ENCODE measurements at regions not wholly inside any gene's neighbourhood (a gene's known extent, or its start where the extent isn't known, plus 50 kb on each side); places are given as distances from the start of the nearest gene placed in this dataset.

- no peak for DNase-seq
These were observed 108.3 kb upstream of the SESN3 start for GRCh38 chr11:95339086-95339901.

- no peak for DNase-seq
These were observed 107.5 kb upstream of the SESN3 start for GRCh38 chr11:95338430-95338991.

- DNase-seq: no peak
These were observed 107.0 kb upstream of the SESN3 start for GRCh38 chr11:95337972-95338429.

- no peak for DNase-seq
These were observed 106.4 kb upstream of the SESN3 start for GRCh38 chr11:95337175-95337957.

- DNase-seq: no peak
These were observed 105.0 kb upstream of the SESN3 start for GRCh38 chr11:95335989-95336388.

- no peak for DNase-seq
These were observed 100.2 kb upstream of the SESN3 start for GRCh38 chr11:95331161-95331560.

- DNase-seq: no peak
These were observed 99.3 kb upstream of the SESN3 start for GRCh38 chr11:95330302-95330701.

GRCh38 chr11:95327273-95327948, 96.4 kb upstream of the SESN3 start:
- DNase-seq: no peak

GRCh38 chr11:95325777-95326258, 94.8 kb upstream of the SESN3 start:
- no peak for DNase-seq

- DNase-seq: no peak
These were observed 93.8 kb upstream of the SESN3 start for GRCh38 chr11:95324826-95325225.

- no peak for DNase-seq
These were observed 91.5 kb upstream of the SESN3 start for GRCh38 chr11:95322539-95322938.

- DNase-seq: no peak
These were observed 87.5 kb upstream of the SESN3 start for GRCh38 chr11:95318498-95318897.

GRCh38 chr11:95308512-95309035, 77.6 kb upstream of the SESN3 start:
- DNase-seq: no peak

- DNase-seq: no peak
These were observed 76.3 kb upstream of the SESN3 start for GRCh38 chr11:95307286-95307685.

GRCh38 chr11:95306801-95307200, 75.8 kb upstream of the SESN3 start:
- no peak for DNase-seq

- DNase-seq: no peak
These were observed 75.1 kb upstream of the SESN3 start for GRCh38 chr11:95306123-95306522.

GRCh38 chr11:95305705-95306104, 74.7 kb upstream of the SESN3 start:
- no peak for DNase-seq

- no peak for DNase-seq
These were observed 73.8 kb upstream of the SESN3 start for GRCh38 chr11:95304777-95305176.

GRCh38 chr11:95302211-95302610, 71.2 kb upstream of the SESN3 start:
- DNase-seq: no peak

GRCh38 chr11:95301474-95301873, 70.5 kb upstream of the SESN3 start:
- no peak for DNase-seq

GRCh38 chr11:95299078-95299679, 68.2 kb upstream of the SESN3 start:
- DNase-seq: no peak

GRCh38 chr11:95297680-95298452, 66.9 kb upstream of the SESN3 start:
- no peak for DNase-seq

Data from NCI-H510A (cell line).